Small intestine (tissue), 7 donors: ENCODE measurements at regions not wholly inside any gene's neighbourhood (a gene's known extent, or its start where the extent isn't known, plus 50 kb on each side); places are given as distances from the start of the nearest gene placed in this dataset.

Experiments used
- DNase-seq, 2 donors: peaks; one replicate each; pipeline versions ENCODE4 v3.0.0 to v3.0.0-alpha.2; 2013
- FAIRE-seq: peaks from 2 replicates; lab custom pipeline; 2012; peaks lifted over from hg19 to GRCh38; lab: Jason Lieb, UNC
- H3K27ac ChIP-seq, 3 donors: one replicate each; pipeline ENCODE4 v1.5.1; 2013; ENCODE audit warnings: low read length in 2 of 3, mild to moderate bottlenecking in 2 of 3, control low read depth in 1 of 3, inconsistent platforms in 1 of 3, low read depth in 1 of 3, moderate library complexity in 1 of 3
- H3K27me3 ChIP-seq, 3 donors: one replicate each; pipeline ENCODE4 v1.6.1; 2013; ENCODE audit warnings: low read length in 3 of 3, inconsistent platforms in 1 of 3; ENCODE audit not compliant: control insufficient read depth in 3 of 3, insufficient read depth in 3 of 3
- H3K36me3 ChIP-seq, 3 donors: one replicate each; pipeline ENCODE4 v1.6.1; 2013; ENCODE audit warnings: low read length in 3 of 3, inconsistent platforms in 1 of 3, low read depth in 1 of 3, mild to moderate bottlenecking in 1 of 3, moderate library complexity in 1 of 3; ENCODE audit not compliant: control insufficient read depth in 3 of 3, insufficient read depth in 2 of 3
- H3K4me1 ChIP-seq, 3 donors: one replicate each; pipeline ENCODE4 v1.6.1; 2013; ENCODE audit warnings: low read length in 2 of 3, inconsistent platforms in 1 of 3, low read depth in 1 of 3, mild to moderate bottlenecking in 1 of 3, moderate library complexity in 1 of 3; ENCODE audit not compliant: control insufficient read depth in 3 of 3, insufficient read depth in 2 of 3
- H3K4me3 ChIP-seq, 3 donors: one replicate each; pipeline ENCODE4 v1.5.1; 2013; ENCODE audit warnings: low read length in 3 of 3, control low read depth in 1 of 3, inconsistent platforms in 1 of 3, low read depth in 1 of 3, mild to moderate bottlenecking in 1 of 3, moderate library complexity in 1 of 3
- H3K9me3 ChIP-seq, 2 donors: one replicate each; pipeline ENCODE4 v1.6.1; 2013; ENCODE audit warnings: low read depth in 1 of 2, low read length in 1 of 2; ENCODE audit not compliant: control insufficient read depth in 2 of 2, insufficient read depth in 1 of 2
- WGBS, 3 donors: extraction: QIAGEN DNeasy Blood & Tissue Kit; methylation state at CpG; one replicate each; pipeline ENCODE4 v1.1.7; 2013; 5-methylcytosine and 5-hydroxymethylcytosine counted together
- donor health status: healthy with polysubstance abuse.
- donor health status: control.
- donor health status: control.
- donor health status: Bipolar disorder and iron deficiency.
- donor health status: healthy.

- 75 to 81% (median 75%) methylated on average over 1 of the region's 1 CpG for WGBS, 3 donors
- Histone ChIP-seq H3K4me1 (no peaks in the 10 kb centered on the region), H3K4me3 (no peak overlapping the region), H3K9me3 (no peaks in the 10 kb centered on the region), H3K36me3 (no peaks in the 10 kb centered on the region), H3K27me3 (no peaks in the 10 kb centered on the region), H3K27ac (no peak overlapping the region)
- FAIRE-seq (no peak), DNase-seq (no peak)
These were observed 115.2 kb upstream of the AKIRIN2 start for GRCh38 chr6:87817183-87817582.

GRCh38 chr6:87815449-87815848 is 113.4 kb upstream of the AKIRIN2 start:
- H3K27me3 ChIP-seq: no peaks in the 10 kb centered on the region
- FAIRE-seq: no peak

GRCh38 chr6:87808005-87808757 is 106.1 kb upstream of the AKIRIN2 start:
- H3K27ac ChIP-seq: no peak overlapping the region
- H3K4me1 ChIP-seq: no peaks in the 10 kb centered on the region
- no peak overlapping the region for H3K4me3 ChIP-seq
- DNase-seq: no peak
- no peaks in the 10 kb centered on the region for H3K36me3 ChIP-seq
- no peaks in the 10 kb centered on the region for H3K27me3 ChIP-seq
- 22 to 58% (median 34%) methylated on average over 5 of the region's 5 CpGs for WGBS, 3 donors
- no peaks in the 10 kb centered on the region for H3K9me3 ChIP-seq
- FAIRE-seq: no peak

More at GRCh38 chr6:87815449-87815848, 113.4 kb upstream of the AKIRIN2 start:
- Histone ChIP-seq H3K36me3 (no peaks in the 10 kb centered on the region), H3K4me1 (no peaks in the 10 kb centered on the region), H3K4me3 (no peak overlapping the region), H3K9me3 (no peaks in the 10 kb centered on the region), H3K27ac (no peak overlapping the region)
- WGBS, 3 donors: 61 to 79% (median 67%) methylated on average over 1 of the region's 1 CpG
- DNase-seq: no peak

- H3K9me3 ChIP-seq: no peaks in the 10 kb centered on the region
- WGBS, 3 donors: 81 to 100% (median 85%) methylated on average over 4 of the region's 4 CpGs
- H3K4me3 ChIP-seq: no peak overlapping the region
- no peaks in the 10 kb centered on the region for H3K36me3 ChIP-seq
- DNase-seq (no peak), FAIRE-seq (no peak)
- no peaks in the 10 kb centered on the region for H3K27me3 ChIP-seq
- no peaks in the 10 kb centered on the region for H3K4me1 ChIP-seq
- H3K27ac ChIP-seq: no peak overlapping the region
These were observed 105.4 kb upstream of the AKIRIN2 start for GRCh38 chr6:87807475-87807874.

GRCh38 chr6:87806635-87807034 is 104.6 kb upstream of the AKIRIN2 start:
- H3K27ac ChIP-seq: no peak overlapping the region
- H3K36me3 ChIP-seq: no peaks in the 10 kb centered on the region
- no peak overlapping the region for H3K4me3 ChIP-seq
- peak; percentile 13 to 35 for DNase-seq
- no peaks in the 10 kb centered on the region for H3K27me3 ChIP-seq
- H3K9me3 ChIP-seq: no peaks in the 10 kb centered on the region
- H3K4me1 ChIP-seq: no peaks in the 10 kb centered on the region
- 11 to 38% (median 26%) methylated on average over 4 of the region's 4 CpGs for WGBS, 3 donors
- FAIRE-seq: no peak

- DNase-seq: no peak
These were observed 104.1 kb upstream of the AKIRIN2 start for GRCh38 chr6:87806099-87806498.

GRCh38 chr6:87803791-87804190 is 101.8 kb upstream of the AKIRIN2 start:
- H3K9me3 ChIP-seq: no peaks in the 10 kb centered on the region
- WGBS, 3 donors: 74 to 87% (median 85%) methylated on average over 3 of the region's 3 CpGs
- DNase-seq: no peak
- no peaks in the 10 kb centered on the region for H3K36me3 ChIP-seq
- no peaks in the 10 kb centered on the region for H3K27me3 ChIP-seq
- no peak for FAIRE-seq
- no peak overlapping the region for H3K27ac ChIP-seq
- no peak overlapping the region for H3K4me3 ChIP-seq
- H3K4me1 ChIP-seq: peaks cover 0 to 2% (median 0%) of the 10 kb centered on the region in 3 donors

More at GRCh38 chr6:87806099-87806498, 104.1 kb upstream of the AKIRIN2 start:
- Histone ChIP-seq H3K27ac (no peak overlapping the region), H3K4me3 (no peak overlapping the region), H3K4me1 (no peaks in the 10 kb centered on the region), H3K36me3 (no peaks in the 10 kb centered on the region), H3K9me3 (no peaks in the 10 kb centered on the region), H3K27me3 (no peaks in the 10 kb centered on the region)
- WGBS, 3 donors: 58 to 74% (median 66%) methylated on average over 1 of the region's 1 CpG
- no peak for FAIRE-seq

- no peak for FAIRE-seq
- H3K9me3 ChIP-seq: no peaks in the 10 kb centered on the region
- DNase-seq: peak in 1 of 2 donors; percentile 51
- H3K4me1 ChIP-seq: peaks cover 0 to 9% (median 3%) of the 10 kb centered on the region in 3 donors
- H3K4me3 ChIP-seq: no peak overlapping the region
- WGBS, 3 donors: 12 to 42% (median 31%) methylated on average over 6 of the region's 6 CpGs
- H3K36me3 ChIP-seq: no peaks in the 10 kb centered on the region
- H3K27ac ChIP-seq: peak overlapping the region in 2 of 3 donors; percentile 4 to 27
- no peaks in the 10 kb centered on the region for H3K27me3 ChIP-seq
These were observed 97.6 kb upstream of the AKIRIN2 start for GRCh38 chr6:87799651-87800050.
